GM12872 (cell line): ENCODE measurements at regions not wholly inside any gene's neighbourhood (a gene's known extent, or its start where the extent isn't known, plus 50 kb on each side); places are given as distances from the start of the nearest gene placed in this dataset.

Experiments
- CTCF ChIP-seq: IDR thresholded peaks from 3 replicates; pipeline ENCODE4 v1.5.1; 2011; ENCODE audit warnings: low read depth, mild to moderate bottlenecking, low read length, moderate library complexity; ENCODE audit not compliant: insufficient read depth

- no peak for TF ChIP-seq CTCF
Measured at GRCh38 chr4:126916626-126917140, 716.1 kb upstream of the INTU start.

- no peak for TF ChIP-seq CTCF
Measured at GRCh38 chr4:126924237-126924636, 708.5 kb upstream of the INTU start.

- no peak for TF ChIP-seq CTCF
Measured at GRCh38 chr4:126935801-126936200, 697.0 kb upstream of the INTU start.

GRCh38 chr4:126937342-126937741 lies 695.4 kb upstream of the INTU start:
- TF ChIP-seq CTCF = no peak

GRCh38 chr4:126937846-126938422 lies 694.8 kb upstream of the INTU start:
- TF ChIP-seq CTCF = no peak

GRCh38 chr4:126939401-126939800 lies 693.4 kb upstream of the INTU start:
- no peak for TF ChIP-seq CTCF

GRCh38 chr4:126947536-126947935 lies 685.2 kb upstream of the INTU start:
- no peak for TF ChIP-seq CTCF
